Middle frontal gyrus (tissue), 1 donor: ENCODE measurements at regions not wholly inside any gene's neighbourhood (a gene's known extent, or its start where the extent isn't known, plus 50 kb on each side); places are given as distances from the start of the nearest gene placed in this dataset.

Experiments
- DNase-seq: peaks from one replicate; pipeline ENCODE4 v3.0.0-alpha.2; 2015; ENCODE audit warnings: low spot score; ENCODE audit errors: extremely low spot score

GRCh38 chr2:126303113-126303512 lies 352.8 kb upstream of the GYPC start:
- DNase-seq: no peak

- no peak for DNase-seq
Measured at GRCh38 chr2:126304154-126304553, 351.8 kb upstream of the GYPC start.

GRCh38 chr2:126306539-126306938 lies 349.4 kb upstream of the GYPC start:
- no peak for DNase-seq

GRCh38 chr2:126307740-126308139 lies 348.2 kb upstream of the GYPC start:
- no peak for DNase-seq

- no peak for DNase-seq
Measured at GRCh38 chr2:126309185-126309584, 346.8 kb upstream of the GYPC start.

GRCh38 chr2:126312579-126312978 lies 343.4 kb upstream of the GYPC start:
- DNase-seq: no peak

- DNase-seq: no peak
Measured at GRCh38 chr2:126315828-126316227, 340.1 kb upstream of the GYPC start.

GRCh38 chr2:126317790-126318431 lies 338.0 kb upstream of the GYPC start:
- DNase-seq: no peak

GRCh38 chr2:126322342-126322741 lies 333.6 kb upstream of the GYPC start:
- no peak for DNase-seq

- DNase-seq: no peak
Measured at GRCh38 chr2:126325202-126325601, 330.8 kb upstream of the GYPC start.

- no peak for DNase-seq
Measured at GRCh38 chr2:126329173-126329572, 326.8 kb upstream of the GYPC start.

- no peak for DNase-seq
Measured at GRCh38 chr2:126342457-126342856, 313.5 kb upstream of the GYPC start.

GRCh38 chr2:126343136-126343535 lies 312.8 kb upstream of the GYPC start:
- DNase-seq: no peak

GRCh38 chr2:126344493-126344892 lies 311.5 kb upstream of the GYPC start:
- no peak for DNase-seq

GRCh38 chr2:126345691-126346090 lies 310.3 kb upstream of the GYPC start:
- no peak for DNase-seq

GRCh38 chr2:126356631-126357030 lies 299.3 kb upstream of the GYPC start:
- no peak for DNase-seq

GRCh38 chr2:126358122-126358521 lies 297.8 kb upstream of the GYPC start:
- no peak for DNase-seq

- no peak for DNase-seq
Measured at GRCh38 chr2:126359494-126359893, 296.5 kb upstream of the GYPC start.

GRCh38 chr2:126367361-126367760 lies 288.6 kb upstream of the GYPC start:
- DNase-seq: no peak

- no peak for DNase-seq
Measured at GRCh38 chr2:126368758-126369157, 287.2 kb upstream of the GYPC start.

- no peak for DNase-seq
Measured at GRCh38 chr2:126370201-126370600, 285.8 kb upstream of the GYPC start.

- no peak for DNase-seq
Measured at GRCh38 chr2:126372406-126372805, 283.6 kb upstream of the GYPC start.

- no peak for DNase-seq
Measured at GRCh38 chr2:126378176-126378575, 277.8 kb upstream of the GYPC start.

- no peak for DNase-seq
Measured at GRCh38 chr2:126381091-126381490, 274.9 kb upstream of the GYPC start.
